Esophagus squamous epithelium (tissue), 4 donors: ENCODE measurements at regions not wholly inside any gene's neighbourhood (a gene's known extent, or its start where the extent isn't known, plus 50 kb on each side); places are given as distances from the start of the nearest gene placed in this dataset.

Source experiments
- CTCF ChIP-seq, 6 experiments: fragments of 450-650 bp in 4 of 6; fragments of 200-600 bp in 2 of 6; sonication (generic) in 2 of 6; IDR thresholded peaks; one replicate each; pipeline ENCODE4 v1.5.1; 2016 to 2019; ENCODE audit warnings: antibody characterized with exemption in 6 of 6, mild to moderate bottlenecking in 4 of 6, moderate library complexity in 4 of 6
- POLR2A ChIP-seq, 4 donors: fragments of 450-650 bp; IDR thresholded peaks; one replicate each; pipeline ENCODE4 v1.6.1; 2017; ENCODE audit warnings: antibody characterized with exemption in 4 of 4, mild to moderate bottlenecking in 4 of 4, moderate library complexity in 3 of 4

GRCh38 chr5:63314551-63314950, 647.7 kb downstream of the HTR1A start:
- TF ChIP-seq POLR2A (IDR thresholded peaks at IDR 0.05) (no peak), CTCF (IDR thresholded peaks at IDR 0.05) (no peak)
